ENCODE measurements at regions not wholly inside any gene's neighbourhood (a gene's known extent, or its start where the extent isn't known, plus 50 kb on each side); places are given as distances from the start of the nearest gene placed in this dataset.

- TF ChIP-seq CTCF (conservative IDR thresholded peaks at IDR 0.05; ENCODE audit: low read depth, low read length) (no peak), EZH2 (IDR thresholded peaks at IDR 0.05; ENCODE audit: borderline replicate concordance, low read depth, low read length, poor library complexity, severe bottlenecking) (no peak)
These were observed 89.6 kb upstream of the HS3ST5 start for GRCh38 chr6:114432400-114432799.

All from A673 (cell line).